Upper lobe of left lung (tissue), 4 donors: ENCODE measurements at regions not wholly inside any gene's neighbourhood (a gene's known extent, or its start where the extent isn't known, plus 50 kb on each side); places are given as distances from the start of the nearest gene placed in this dataset.

Source experiments
- EP300 ChIP-seq, 4 donors: sonication (generic); formaldehyde crosslinking; IDR thresholded peaks; one replicate each; pipeline ENCODE4 v1.5.1; 2017; ENCODE audit warnings: antibody characterized with exemption in 4 of 4, control low read depth in 2 of 4
- POLR2A ChIP-seq, 4 donors: fragments of 450-650 bp; IDR thresholded peaks; one replicate each; pipeline ENCODE4 v1.5.1; 2016 to 2017; ENCODE audit warnings: antibody characterized with exemption in 4 of 4, mild to moderate bottlenecking in 2 of 4
- POLR2AphosphoS5 ChIP-seq, 2 donors: sonication (generic); formaldehyde crosslinking; IDR thresholded peaks; one replicate each; pipeline ENCODE4 v1.5.1; 2017; ENCODE audit warnings: antibody characterized with exemption in 2 of 2
- TF ChIP-seq, protein P1 (sequence below), 6 experiments: fragments of 450-650 bp in 4 of 6; fragments of 200-600 bp in 2 of 6; sonication (generic) in 2 of 6; IDR thresholded peaks; one replicate each; pipeline ENCODE4 v1.5.1; 2016 to 2019; ENCODE audit warnings: antibody characterized with exemption in 6 of 6

DNA sequence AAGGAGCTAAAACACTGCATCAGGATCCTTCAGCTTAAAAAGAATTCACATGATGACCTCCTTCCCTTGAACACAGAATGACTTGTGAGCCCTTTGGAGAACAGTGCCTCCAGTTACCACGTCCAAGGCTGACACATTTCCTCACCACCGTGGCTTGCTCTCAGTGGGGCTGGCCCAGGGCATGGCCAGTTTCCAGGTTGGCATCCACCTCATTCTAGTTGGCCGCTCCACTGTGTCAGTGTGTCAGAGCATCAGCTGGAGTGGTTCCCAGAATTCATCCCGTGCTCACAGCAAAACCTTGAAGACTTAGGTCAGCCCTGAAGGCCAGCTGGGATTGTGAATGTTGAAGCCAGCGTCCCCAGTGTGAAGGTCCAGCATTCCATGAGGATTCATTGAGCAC, 158.5 kb downstream of the INSIG2 start:
- TF ChIP-seq, protein P1, sequence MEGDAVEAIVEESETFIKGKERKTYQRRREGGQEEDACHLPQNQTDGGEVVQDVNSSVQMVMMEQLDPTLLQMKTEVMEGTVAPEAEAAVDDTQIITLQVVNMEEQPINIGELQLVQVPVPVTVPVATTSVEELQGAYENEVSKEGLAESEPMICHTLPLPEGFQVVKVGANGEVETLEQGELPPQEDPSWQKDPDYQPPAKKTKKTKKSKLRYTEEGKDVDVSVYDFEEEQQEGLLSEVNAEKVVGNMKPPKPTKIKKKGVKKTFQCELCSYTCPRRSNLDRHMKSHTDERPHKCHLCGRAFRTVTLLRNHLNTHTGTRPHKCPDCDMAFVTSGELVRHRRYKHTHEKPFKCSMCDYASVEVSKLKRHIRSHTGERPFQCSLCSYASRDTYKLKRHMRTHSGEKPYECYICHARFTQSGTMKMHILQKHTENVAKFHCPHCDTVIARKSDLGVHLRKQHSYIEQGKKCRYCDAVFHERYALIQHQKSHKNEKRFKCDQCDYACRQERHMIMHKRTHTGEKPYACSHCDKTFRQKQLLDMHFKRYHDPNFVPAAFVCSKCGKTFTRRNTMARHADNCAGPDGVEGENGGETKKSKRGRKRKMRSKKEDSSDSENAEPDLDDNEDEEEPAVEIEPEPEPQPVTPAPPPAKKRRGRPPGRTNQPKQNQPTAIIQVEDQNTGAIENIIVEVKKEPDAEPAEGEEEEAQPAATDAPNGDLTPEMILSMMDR (IDR thresholded peaks at IDR 0.05), result no peak
- TF ChIP-seq POLR2A (IDR thresholded peaks at IDR 0.05) (no peak), EP300 (IDR thresholded peaks at IDR 0.05) (no peak), POLR2AphosphoS5 (IDR thresholded peaks at IDR 0.05) (no peak)
